Urothelium cell line (cell line): ENCODE measurements at regions not wholly inside any gene's neighbourhood (a gene's known extent, or its start where the extent isn't known, plus 50 kb on each side); places are given as distances from the start of the nearest gene placed in this dataset.

Source experiments
- DNase-seq: peaks from one replicate; pipeline ENCODE4 v3.0.0; 2011; ENCODE audit warnings: low spot score, mixed read lengths
- FAIRE-seq: peaks from 2 replicates; lab custom pipeline; 2011; peaks lifted over from hg19 to GRCh38; lab: Jason Lieb, UNC

- FAIRE-seq, result no peak
- DNase-seq, result no peak
These were observed 449.0 kb downstream of the CDH26 start for GRCh38 chr20:60407011-60407771.

- FAIRE-seq (no peak), DNase-seq (no peak)
These were observed 449.7 kb downstream of the CDH26 start for GRCh38 chr20:60407938-60408337.

- FAIRE-seq (no peak), DNase-seq (no peak)
These were observed 450.2 kb downstream of the CDH26 start for GRCh38 chr20:60408435-60408834.

- no peak for FAIRE-seq
- no peak for DNase-seq
These were observed 452.5 kb downstream of the CDH26 start for GRCh38 chr20:60410618-60411264.

- FAIRE-seq, result no peak
- no peak for DNase-seq
These were observed 453.6 kb downstream of the CDH26 start for GRCh38 chr20:60411813-60412212.

GRCh38 chr20:60420676-60421229, 462.5 kb downstream of the CDH26 start:
- DNase-seq (no peak), FAIRE-seq (no peak)

GRCh38 chr20:60422848-60423247, 464.6 kb downstream of the CDH26 start:
- DNase-seq (no peak), FAIRE-seq (no peak)

- FAIRE-seq, result no peak
- no peak for DNase-seq
These were observed 466.2 kb downstream of the CDH26 start for GRCh38 chr20:60424267-60424902.

- FAIRE-seq, result no peak
- no peak for DNase-seq
These were observed 469.3 kb downstream of the CDH26 start for GRCh38 chr20:60427516-60427915.

GRCh38 chr20:60428651-60429050, 470.4 kb downstream of the CDH26 start:
- FAIRE-seq (no peak), DNase-seq (no peak)

- no peak for DNase-seq
- FAIRE-seq, result no peak
These were observed 472.3 kb downstream of the CDH26 start for GRCh38 chr20:60430516-60431001.

- DNase-seq, result no peak
- FAIRE-seq, result no peak
These were observed 473.1 kb downstream of the CDH26 start for GRCh38 chr20:60431349-60431748.

GRCh38 chr20:60437418-60437817, 479.2 kb downstream of the CDH26 start:
- no peak for DNase-seq
- no peak for FAIRE-seq

- no peak for FAIRE-seq
- no peak for DNase-seq
These were observed 488.3 kb downstream of the CDH26 start for GRCh38 chr20:60446267-60447111.

GRCh38 chr20:60447703-60448102, 489.5 kb downstream of the CDH26 start:
- FAIRE-seq (no peak), DNase-seq (peak; percentile 18)

- FAIRE-seq, result no peak
- no peak for DNase-seq
These were observed 495.4 kb downstream of the CDH26 start for GRCh38 chr20:60453388-60454246.

- DNase-seq (no peak), FAIRE-seq (no peak)
These were observed 496.3 kb downstream of the CDH26 start for GRCh38 chr20:60454491-60454890.

- DNase-seq, result no peak
- no peak for FAIRE-seq
These were observed 497.0 kb downstream of the CDH26 start for GRCh38 chr20:60455272-60455671.

- FAIRE-seq (no peak), DNase-seq (no peak)
These were observed 501.0 kb downstream of the CDH26 start for GRCh38 chr20:60459212-60459611.

- DNase-seq (no peak), FAIRE-seq (no peak)
These were observed 503.8 kb downstream of the CDH26 start for GRCh38 chr20:60461993-60462392.
